PC-3 (cell line): ENCODE measurements at regions not wholly inside any gene's neighbourhood (a gene's known extent, or its start where the extent isn't known, plus 50 kb on each side); places are given as distances from the start of the nearest gene placed in this dataset.

Experiments used
- CTCF ChIP-seq: fragments of 300-600 bp; sonication (generic); conservative IDR thresholded peaks from 2 replicates; pipeline ENCODE4 v1.5.1; 2017; ENCODE audit warnings: antibody characterized with exemption, low read depth, mild to moderate bottlenecking, low read length
- EZH2 ChIP-seq: fragments of 300-600 bp; sonication (generic); IDR thresholded peaks from one replicate; pipeline ENCODE4 v1.6.1; 2017; ENCODE audit warnings: antibody characterized with exemption, mild to moderate bottlenecking, low read length; ENCODE audit not compliant: unreplicated experiment

GRCh38 chr13:75091718-75092117, 390.3 kb downstream of the TBC1D4 start:
- TF ChIP-seq CTCF (no peak), EZH2 (no peak)
